Iris pigment epithelial cell (primary cell): ENCODE measurements at regions not wholly inside any gene's neighbourhood (a gene's known extent, or its start where the extent isn't known, plus 50 kb on each side); places are given as distances from the start of the nearest gene placed in this dataset.
A peak's percentile ranks its signal among the peaks of the same experiment; 100 is the strongest.
"Not testable (repeated sequence)": the region's sequence is repeated elsewhere in the genome, so short reads cannot be mapped to it uniquely, and the experiment has no call there.

Source experiments
- DNase-seq: peaks from one replicate; pipeline ENCODE4 v3.0.0-alpha.2; 2011; ENCODE audit warnings: low read depth

GRCh38 chr3:105285653-105286241, 81.0 kb upstream of the ALCAM start:
- no peak for DNase-seq

- DNase-seq = no peak
Observed at GRCh38 chr3:105293441-105293840, 73.3 kb upstream of the ALCAM start.

GRCh38 chr3:105296182-105296822, 70.4 kb upstream of the ALCAM start:
- DNase-seq = not testable (repeated sequence)

GRCh38 chr3:105304487-105304886, 62.2 kb upstream of the ALCAM start:
- peak; percentile 66 for DNase-seq

DNA sequence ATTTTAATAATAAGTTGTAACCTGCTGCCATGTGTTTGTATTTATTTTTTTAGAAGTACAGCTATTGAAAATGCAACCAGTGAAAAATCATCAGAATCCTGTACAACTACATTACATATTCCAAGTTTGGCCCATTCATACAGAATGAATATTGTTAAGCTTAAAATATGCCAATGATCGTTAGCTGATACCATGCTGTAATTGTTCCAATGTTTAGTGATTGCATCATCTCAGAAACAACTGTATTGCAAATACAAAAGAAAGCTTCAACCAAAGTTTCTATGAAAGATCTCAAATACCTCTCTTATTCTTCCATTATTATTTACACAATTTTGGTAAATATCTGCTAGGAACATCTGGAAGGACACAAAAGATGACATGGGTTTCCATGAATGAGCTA, 51.6 kb upstream of the ALCAM start:
- no peak for DNase-seq

DNA sequence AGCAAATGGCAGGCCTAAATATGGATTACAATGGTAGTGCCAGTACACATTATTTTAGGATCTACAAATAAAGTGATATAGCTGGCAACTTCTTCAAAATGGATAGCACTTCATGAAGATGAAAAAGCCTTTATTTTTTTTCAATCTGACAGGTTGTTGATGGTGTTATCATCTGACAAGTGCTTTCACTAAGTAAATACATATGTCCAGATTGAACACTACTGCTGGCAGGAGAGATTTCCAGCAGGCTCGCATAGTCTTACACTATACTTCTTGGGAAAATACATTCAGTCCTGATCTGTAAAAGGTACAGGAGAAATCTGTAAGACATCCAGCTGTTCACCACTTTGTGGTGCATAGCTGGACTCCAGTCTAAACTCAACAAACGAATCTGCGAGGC, 50.9 kb upstream of the ALCAM start:
- DNase-seq = no peak

DNA sequence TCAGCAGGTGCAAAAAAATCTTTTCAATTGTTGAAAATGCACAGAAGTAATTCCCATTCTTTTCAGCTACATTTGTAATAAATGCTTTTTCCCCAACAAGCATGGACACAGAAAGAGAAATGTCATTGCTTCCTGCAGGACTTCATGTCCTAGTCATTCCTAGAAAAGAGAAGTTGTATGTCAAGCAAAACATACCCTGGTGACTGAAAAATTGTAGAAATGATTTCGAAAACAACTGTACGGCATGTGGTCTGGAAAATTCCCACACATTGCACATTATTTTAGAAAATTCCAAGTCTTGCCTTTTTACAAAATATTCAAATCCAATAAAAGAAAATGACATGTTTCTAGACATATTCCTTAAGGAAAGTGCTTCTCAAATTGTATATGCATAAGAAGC, 50.4 kb upstream of the ALCAM start:
- no peak for DNase-seq
